CD14-positive monocyte (primary cell): ENCODE measurements at regions not wholly inside any gene's neighbourhood (a gene's known extent, or its start where the extent isn't known, plus 50 kb on each side); places are given as distances from the start of the nearest gene placed in this dataset.

Experiments used
- DNase-seq, 3 donors: peaks; one replicate each; pipeline ENCODE4 v3.0.0-alpha.2; 2011 to 2022
- H2AFZ ChIP-seq: 2 replicates; pipeline ENCODE4 v1.6.0; 2012; ENCODE audit warnings: mild to moderate bottlenecking, low read depth, low read length, inconsistent platforms; ENCODE audit not compliant: insufficient read depth, poor library complexity, severe bottlenecking
- H3K27ac ChIP-seq, 2 donors: 1 replicate in 1 of 2; 2 replicates in 1 of 2; pipeline ENCODE4 v1.5.1; 2012 to 2013; ENCODE audit warnings: low read length in 2 of 2, control low read depth in 1 of 2, inconsistent platforms in 1 of 2, low read depth in 1 of 2, mild to moderate bottlenecking in 1 of 2
- H3K27me3 ChIP-seq, 2 donors: one replicate each; pipeline versions ENCODE4 v1.6.0 to v1.6.1; 2011 to 2013; ENCODE audit warnings: low read length in 2 of 2; ENCODE audit not compliant: control insufficient read depth in 2 of 2, insufficient read depth in 2 of 2
- H3K36me3 ChIP-seq, 2 donors: replicated peaks in 1 of 2; 1 replicate in 1 of 2; 2 replicates in 1 of 2; pipeline versions ENCODE4 v1.5.1 to v1.6.1; 2012 to 2013; ENCODE audit warnings: low read length in 2 of 2, control low read depth in 1 of 2, inconsistent platforms in 1 of 2, mild to moderate bottlenecking in 1 of 2; ENCODE audit not compliant: insufficient read depth in 2 of 2, control insufficient read depth in 1 of 2
- H3K4me1 ChIP-seq, 2 donors: 1 replicate in 1 of 2; 2 replicates in 1 of 2; pipeline versions ENCODE4 v1.5.1 to v1.6.1; 2012 to 2013; ENCODE audit warnings: low read length in 2 of 2, control low read depth in 1 of 2, inconsistent platforms in 1 of 2, mild to moderate bottlenecking in 1 of 2, moderate library complexity in 1 of 2; ENCODE audit not compliant: insufficient read depth in 2 of 2, control insufficient read depth in 1 of 2
- H3K4me2 ChIP-seq: replicated peaks from 2 replicates; pipeline ENCODE3; 2012; ENCODE audit warnings: low read length, moderate library complexity, mild to moderate bottlenecking; ENCODE audit not compliant: poor library complexity, severe bottlenecking; ENCODE audit errors: extremely low read depth
- H3K4me3 ChIP-seq, 3 experiments: fragments of 200-600 bp in 1 of 3; sonication (generic) in 1 of 3; replicated peaks in 1 of 3; 1 replicate in 2 of 3; 2 replicates in 1 of 3; pipeline ENCODE4 v1.5.1; 2011 to 2013; ENCODE audit warnings: low read length in 3 of 3, mild to moderate bottlenecking in 3 of 3, control low read depth in 2 of 3, low read depth in 2 of 3, inconsistent platforms in 1 of 3, moderate library complexity in 1 of 3
- H3K79me2 ChIP-seq: 2 replicates; pipeline ENCODE4 v1.6.0; 2012; ENCODE audit warnings: mild to moderate bottlenecking, control low read depth, inconsistent platforms, low read length, moderate library complexity; ENCODE audit not compliant: insufficient read depth
- H3K9ac ChIP-seq: 2 replicates; pipeline ENCODE4 v1.6.0; 2017; ENCODE audit warnings: low read length, mild to moderate bottlenecking; ENCODE audit not compliant: insufficient read depth, poor library complexity, severe bottlenecking
- H3K9me3 ChIP-seq, 2 donors: replicated peaks in 1 of 2; 1 replicate in 1 of 2; 2 replicates in 1 of 2; pipeline versions ENCODE4 v1.5.1 to v1.6.1; 2012 to 2013; ENCODE audit warnings: low read length in 2 of 2, control low read depth in 1 of 2; ENCODE audit not compliant: control insufficient read depth in 1 of 2, insufficient read depth in 1 of 2
- H4K20me1 ChIP-seq: 2 replicates; pipeline ENCODE4 v1.6.0; 2012; ENCODE audit warnings: mild to moderate bottlenecking, low read length, control low read depth, moderate library complexity; ENCODE audit not compliant: insufficient read depth
- H3K27ac Mint-ChIP-seq, 7 donors: one replicate each; pipeline ENCODE4 v1.8.0; 2020; ENCODE audit warnings: mild to moderate bottlenecking in 7 of 7, mixed read lengths in 7 of 7, moderate library complexity in 6 of 7, inconsistent platforms in 2 of 7
- H3K27me3 Mint-ChIP-seq, 3 donors: one replicate each; pipeline ENCODE4 v1.8.0; 2021 to 2022; ENCODE audit warnings: low read depth in 3 of 3, mild to moderate bottlenecking in 3 of 3, mixed read lengths in 3 of 3, moderate library complexity in 3 of 3, inconsistent platforms in 1 of 3
- H3K36me3 Mint-ChIP-seq, 2 donors: one replicate each; pipeline ENCODE4 v1.8.0; 2020; ENCODE audit warnings: mixed read lengths in 2 of 2, inconsistent platforms in 1 of 2, mild to moderate bottlenecking in 1 of 2
- H3K4me1 Mint-ChIP-seq: one replicate; pipeline ENCODE4 v1.8.0; 2020; ENCODE audit warnings: mild to moderate bottlenecking, mixed read lengths
- H3K4me3 Mint-ChIP-seq, 2 donors: one replicate each; pipeline ENCODE4 v1.8.0; 2020; ENCODE audit warnings: mild to moderate bottlenecking in 2 of 2, mixed read lengths in 2 of 2, moderate library complexity in 1 of 2
- H3K9me3 Mint-ChIP-seq, 7 donors: one replicate each; pipeline ENCODE4 v1.8.0; 2020 to 2022; ENCODE audit warnings: mixed read lengths in 7 of 7, mild to moderate bottlenecking in 6 of 7, moderate library complexity in 6 of 7, inconsistent platforms in 2 of 7
- WGBS: methylation state at CpG from one replicate; pipeline ENCODE4 v1.1.5; 2013; ENCODE audit warnings: missing lambda C conversion rate; ENCODE audit not compliant: insufficient coverage; 5-methylcytosine and 5-hydroxymethylcytosine counted together
- intact Hi-C, 2 donors: fragments of 100-400 bp; cut with micrococcal nuclease; formaldehyde crosslinking; loops; one replicate each; pipeline versions ENCODE4 v1.15.0 to v1.15.1; 2023
- TF ChIP-seq, protein P1 (sequence below): fragments of 200-600 bp; IDR thresholded peaks from one replicate; pipeline ENCODE4 v1.8.0; 2022; ENCODE audit warnings: antibody characterized with exemption, mild to moderate bottlenecking

- Mint-ChIP-seq H3K4me1 (no peaks in the 10 kb centered on the region), H3K27me3 (peaks cover 7 to 11% (median 7%) of the 10 kb centered on the region in 3 donors), H3K27ac (no peak overlapping the region), H3K4me3 (no peak overlapping the region), H3K36me3 (no peaks in the 10 kb centered on the region), H3K9me3 (peaks cover 0 to 2% (median 0%) of the 10 kb centered on the region in 7 donors)
- H3K4me1 ChIP-seq = no peaks in the 10 kb centered on the region
- intact Hi-C loops = no loop called here
- H3K4me2 ChIP-seq = no peak overlapping the region
- H3K9me3 ChIP-seq = no peaks in the 10 kb centered on the region
- no peak overlapping the region for H3K4me3 ChIP-seq
- H3K27me3 ChIP-seq = no peaks in the 10 kb centered on the region
- H3K79me2 ChIP-seq = no peaks in the 10 kb centered on the region
- no peak for DNase-seq
- WGBS = 94% methylated on average over 4 of the region's 5 CpGs
- no peaks in the 10 kb centered on the region for H3K36me3 ChIP-seq
- H4K20me1 ChIP-seq = no peaks in the 10 kb centered on the region
- H3K9ac ChIP-seq = no peak overlapping the region
- TF ChIP-seq, protein P1, sequence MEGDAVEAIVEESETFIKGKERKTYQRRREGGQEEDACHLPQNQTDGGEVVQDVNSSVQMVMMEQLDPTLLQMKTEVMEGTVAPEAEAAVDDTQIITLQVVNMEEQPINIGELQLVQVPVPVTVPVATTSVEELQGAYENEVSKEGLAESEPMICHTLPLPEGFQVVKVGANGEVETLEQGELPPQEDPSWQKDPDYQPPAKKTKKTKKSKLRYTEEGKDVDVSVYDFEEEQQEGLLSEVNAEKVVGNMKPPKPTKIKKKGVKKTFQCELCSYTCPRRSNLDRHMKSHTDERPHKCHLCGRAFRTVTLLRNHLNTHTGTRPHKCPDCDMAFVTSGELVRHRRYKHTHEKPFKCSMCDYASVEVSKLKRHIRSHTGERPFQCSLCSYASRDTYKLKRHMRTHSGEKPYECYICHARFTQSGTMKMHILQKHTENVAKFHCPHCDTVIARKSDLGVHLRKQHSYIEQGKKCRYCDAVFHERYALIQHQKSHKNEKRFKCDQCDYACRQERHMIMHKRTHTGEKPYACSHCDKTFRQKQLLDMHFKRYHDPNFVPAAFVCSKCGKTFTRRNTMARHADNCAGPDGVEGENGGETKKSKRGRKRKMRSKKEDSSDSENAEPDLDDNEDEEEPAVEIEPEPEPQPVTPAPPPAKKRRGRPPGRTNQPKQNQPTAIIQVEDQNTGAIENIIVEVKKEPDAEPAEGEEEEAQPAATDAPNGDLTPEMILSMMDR = no peak
- no peak overlapping the region for H3K27ac ChIP-seq
- H2AFZ ChIP-seq = no peak overlapping the region
These were observed 84.3 kb upstream of the PODXL start for GRCh38 chr7:131640686-131641085.

DNA sequence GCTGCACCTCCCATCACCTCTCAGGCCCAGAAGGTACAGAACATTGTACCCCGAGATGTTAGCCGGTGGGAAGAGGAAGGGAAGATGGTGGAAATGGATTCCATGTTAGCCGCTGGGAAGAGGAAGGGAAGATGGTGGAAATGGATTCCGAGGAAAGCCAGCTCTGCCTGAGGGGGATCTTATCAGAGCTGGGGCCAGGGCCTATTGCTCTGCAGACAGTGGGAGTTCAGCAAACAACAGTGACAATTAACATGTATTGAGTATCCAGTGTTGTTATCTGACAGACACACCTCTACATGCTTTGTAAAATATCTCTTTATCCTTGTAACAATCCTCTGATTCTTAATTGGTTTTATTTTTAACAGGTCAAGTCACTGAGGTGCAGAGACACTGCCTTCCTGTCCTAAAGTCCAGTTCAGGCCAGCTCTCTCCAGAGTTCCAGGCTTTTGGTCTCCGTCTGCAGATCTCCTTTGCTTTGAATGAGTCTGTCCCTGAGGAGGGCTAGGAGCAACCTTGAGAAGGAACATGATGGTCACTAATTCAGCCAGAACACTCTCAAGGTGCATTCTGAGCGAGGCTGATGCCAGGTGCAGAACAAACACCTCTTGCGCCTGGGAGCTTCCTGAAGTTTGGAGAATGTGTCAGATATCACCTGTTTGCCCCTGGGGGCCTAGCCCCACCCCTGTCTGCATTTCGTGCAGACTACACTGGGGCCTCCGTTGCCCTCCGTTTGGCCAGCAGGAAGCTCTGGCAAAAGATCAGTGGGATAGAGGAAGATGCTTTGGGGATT is 82.4 kb upstream of the PODXL start:
- no peak for DNase-seq
- no peaks in the 10 kb centered on the region for H3K36me3 Mint-ChIP-seq
- H3K4me3 Mint-ChIP-seq = no peak overlapping the region
- TF ChIP-seq, protein P1 = no peak
- no peak overlapping the region for H3K27ac Mint-ChIP-seq
- Histone ChIP-seq H3K9me3 (no peaks in the 10 kb centered on the region), H3K27me3 (no peaks in the 10 kb centered on the region), H3K27ac (no peak overlapping the region), H3K36me3 (no peaks in the 10 kb centered on the region), H3K4me3 (no peak overlapping the region), H2AFZ (no peak overlapping the region), H3K9ac (no peak overlapping the region), H4K20me1 (no peaks in the 10 kb centered on the region), H3K4me2 (no peak overlapping the region), H3K4me1 (no peaks in the 10 kb centered on the region), H3K79me2 (no peaks in the 10 kb centered on the region)
- peaks cover 0 to 10% (median 2%) of the 10 kb centered on the region in 7 donors for H3K9me3 Mint-ChIP-seq
- 89% methylated on average over 7 of the region's 10 CpGs for WGBS
- peaks cover 4 to 13% (median 5%) of the 10 kb centered on the region in 3 donors for H3K27me3 Mint-ChIP-seq
- intact Hi-C loops = no loop called here
- no peaks in the 10 kb centered on the region for H3K4me1 Mint-ChIP-seq
